ENCODE measurements at regions not wholly inside any gene's neighbourhood (a gene's known extent, or its start where the extent isn't known, plus 50 kb on each side); places are given as distances from the start of the nearest gene placed in this dataset.

DNA sequence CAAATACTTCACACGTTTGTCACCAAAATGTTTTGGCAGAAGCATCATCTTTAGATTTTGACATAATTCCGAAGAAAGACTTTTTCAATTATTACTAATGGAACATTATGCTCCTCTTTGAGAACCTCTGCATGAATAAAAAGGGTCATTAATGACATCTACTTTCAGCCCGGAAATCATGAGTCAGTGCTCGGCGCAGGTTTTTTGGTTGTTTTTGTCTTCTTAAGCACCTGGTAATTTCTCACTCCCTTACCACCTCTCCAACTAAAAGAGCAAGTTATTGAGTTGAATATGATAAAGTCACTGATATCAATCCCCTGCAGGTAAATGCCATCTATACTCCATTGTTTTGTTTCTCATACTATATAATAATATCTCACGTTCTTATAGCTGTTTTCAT, 113.0 kb upstream of the PBX1 start:
- no peak overlapping the region for H3K4me2 ChIP-seq (ENCODE audit: insufficient read depth, low read length)
- H3K4me1 ChIP-seq (ENCODE audit: control insufficient read depth, extremely low read depth, insufficient read depth, low read length), result no peaks in the 10 kb centered on the region
- H3K9me1 ChIP-seq (replicated peaks; ENCODE audit: control insufficient read depth, extremely low read depth, insufficient read depth, low read length), result no peaks in the 10 kb centered on the region
- FAIRE-seq, result no peak
- H3K9me3 ChIP-seq (replicated peaks; ENCODE audit: control insufficient read depth, insufficient read depth, low read length), result no peaks in the 10 kb centered on the region
- no peak for DNase-seq (ENCODE audit: low read depth, low spot score)
- H3K36me3 ChIP-seq (ENCODE audit: control insufficient read depth in 2 of 2, extremely low read depth in 1 of 2, insufficient read depth in 2 of 2, low read length in 2 of 2), result no peaks in the 10 kb centered on the region
- TF ChIP-seq GATA2 (IDR thresholded peaks at IDR 0.05; ENCODE audit: insufficient read depth, insufficient read length, low read depth, low read length) (no peak), MYC (IDR thresholded peaks at IDR 0.05; ENCODE audit: low read depth, low read length) (no peak), POLR2A (IDR thresholded peaks at IDR 0.05; ENCODE audit: low read depth, low read length) (no peak), CTCF (IDR thresholded peaks at IDR 0.05; ENCODE audit: extremely low read depth in 1 of 2, insufficient read depth in 1 of 2, low read depth in 1 of 2, low read length in 2 of 2) (no peak), MAX (IDR thresholded peaks at IDR 0.05; ENCODE audit: insufficient read depth, insufficient read length) (no peak), JUN (IDR thresholded peaks at IDR 0.05; ENCODE audit: borderline replicate concordance, insufficient read depth, insufficient read length, low read depth) (no peak), FOS (IDR thresholded peaks at IDR 0.05; ENCODE audit: borderline replicate concordance, insufficient read depth, low read length) (no peak)
- ChIA-PET CTCF (no interaction called here), POLR2A (no interaction called here)
- no peak overlapping the region for H3K9ac ChIP-seq (replicated peaks; ENCODE audit: extremely low read depth, insufficient read depth, low read length)
- H3K27me3 ChIP-seq (ENCODE audit: control insufficient read depth in 2 of 2, insufficient read depth in 2 of 2, low read length in 2 of 2), result no peaks in the 10 kb centered on the region
- no peak overlapping the region for H2AFZ ChIP-seq (ENCODE audit: low read depth, low read length)
- no peaks in the 10 kb centered on the region for H4K20me1 ChIP-seq (replicated peaks; ENCODE audit: control insufficient read depth, extremely low read depth, insufficient read depth, low read length)
- H3K27ac ChIP-seq (ENCODE audit: insufficient read depth, low read depth, low read length), result no peak overlapping the region
- no TSS peak for BruUV-seq (replicated peaks)
- H3K4me3 ChIP-seq (replicated peaks in 1 of 3; ENCODE audit: insufficient read depth in 1 of 3, low read depth in 1 of 3, low read length in 3 of 3), result no peak overlapping the region
- intact Hi-C loops (cut with micrococcal nuclease) (no loop called here), dilution Hi-C loops (cut with MboI; ENCODE audit: extremely low pct_ligation_motif_present, low sequenced_read_pairs) (no loop called here)
- H3K79me2 ChIP-seq (ENCODE audit: control insufficient read depth, insufficient read depth, low read length), result no peaks in the 10 kb centered on the region

DNA sequence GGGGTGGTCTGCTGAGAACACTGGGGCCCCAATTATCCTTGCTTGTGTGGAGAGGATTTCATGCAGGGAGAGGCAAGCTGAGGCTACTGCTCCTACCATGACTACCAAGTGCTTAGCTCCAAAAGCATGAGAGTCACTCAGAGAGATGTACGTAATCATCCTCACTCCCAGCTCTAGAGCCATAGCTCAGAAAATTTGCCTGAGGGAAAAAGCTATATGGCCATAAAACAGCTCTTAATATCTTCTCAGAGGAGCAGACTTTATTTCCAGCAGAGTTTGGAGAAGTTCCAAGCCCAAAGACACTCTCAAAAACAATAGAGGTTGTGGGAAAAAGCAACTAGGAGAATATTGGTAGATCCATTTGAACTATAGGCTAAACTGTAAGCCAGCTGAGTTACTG, 106.4 kb upstream of the PBX1 start:
- Histone ChIP-seq H4K20me1 (replicated peaks; ENCODE audit: control insufficient read depth, extremely low read depth, insufficient read depth, low read length) (no peaks in the 10 kb centered on the region), H3K9me3 (replicated peaks; ENCODE audit: control insufficient read depth, insufficient read depth, low read length) (no peaks in the 10 kb centered on the region), H3K4me3 (replicated peaks in 1 of 3; ENCODE audit: insufficient read depth in 1 of 3, low read depth in 1 of 3, low read length in 3 of 3) (no peak overlapping the region), H3K79me2 (ENCODE audit: control insufficient read depth, insufficient read depth, low read length) (no peaks in the 10 kb centered on the region), H3K4me2 (ENCODE audit: insufficient read depth, low read length) (no peak overlapping the region), H2AFZ (ENCODE audit: low read depth, low read length) (no peak overlapping the region), H3K4me1 (ENCODE audit: control insufficient read depth, extremely low read depth, insufficient read depth, low read length) (no peaks in the 10 kb centered on the region), H3K9ac (replicated peaks; ENCODE audit: extremely low read depth, insufficient read depth, low read length) (no peak overlapping the region), H3K27ac (ENCODE audit: insufficient read depth, low read depth, low read length) (no peak overlapping the region), H3K27me3 (ENCODE audit: control insufficient read depth in 2 of 2, insufficient read depth in 2 of 2, low read length in 2 of 2) (no peaks in the 10 kb centered on the region), H3K9me1 (replicated peaks; ENCODE audit: control insufficient read depth, extremely low read depth, insufficient read depth, low read length) (no peaks in the 10 kb centered on the region), H3K36me3 (ENCODE audit: control insufficient read depth in 2 of 2, extremely low read depth in 1 of 2, insufficient read depth in 2 of 2, low read length in 2 of 2) (no peaks in the 10 kb centered on the region)
- no peak for TF ChIP-seq FOS (IDR thresholded peaks at IDR 0.05; ENCODE audit: borderline replicate concordance, insufficient read depth, low read length)
- DNase-seq (ENCODE audit: low read depth, low spot score), result no peak
- ChIA-PET CTCF (no interaction called here), POLR2A (no interaction called here)
- BruUV-seq (replicated peaks), result no TSS peak
- no peak for FAIRE-seq
- intact Hi-C loops (cut with micrococcal nuclease) (no loop called here), dilution Hi-C loops (cut with MboI; ENCODE audit: extremely low pct_ligation_motif_present, low sequenced_read_pairs) (no loop called here)
